ENCODE measurements at regions not wholly inside any gene's neighbourhood (a gene's known extent, or its start where the extent isn't known, plus 50 kb on each side); places are given as distances from the start of the nearest gene placed in this dataset.
"Not testable (repeated sequence)": the region's sequence is repeated elsewhere in the genome, so short reads cannot be mapped to it uniquely, and the experiment has no call there.

GRCh38 chr2:2742726-2743125, 411.7 kb upstream of the MYT1L start:
- no peak for DNase-seq (ENCODE audit: low spot score)

GRCh38 chr2:2740238-2740775, 409.2 kb upstream of the MYT1L start:
- DNase-seq (ENCODE audit: low spot score), result no peak

- no peak for DNase-seq (ENCODE audit: low spot score)
These were observed 408.2 kb upstream of the MYT1L start for GRCh38 chr2:2739231-2739795.

- DNase-seq (ENCODE audit: low spot score), result no peak
These were observed 407.6 kb upstream of the MYT1L start for GRCh38 chr2:2738684-2739083.

GRCh38 chr2:2738276-2738675, 407.2 kb upstream of the MYT1L start:
- no peak for DNase-seq (ENCODE audit: low spot score)

- DNase-seq (ENCODE audit: low spot score), result no peak
These were observed 404.0 kb upstream of the MYT1L start for GRCh38 chr2:2735041-2735440.

- no peak for DNase-seq (ENCODE audit: low spot score)
These were observed 403.2 kb upstream of the MYT1L start for GRCh38 chr2:2734308-2734707.

- DNase-seq (ENCODE audit: low spot score), result no peak
These were observed 402.7 kb upstream of the MYT1L start for GRCh38 chr2:2733818-2734217.

- DNase-seq (ENCODE audit: low spot score), result no peak
These were observed 401.4 kb upstream of the MYT1L start for GRCh38 chr2:2732331-2733119.

GRCh38 chr2:2731816-2732284, 400.8 kb upstream of the MYT1L start:
- DNase-seq (ENCODE audit: low spot score), result no peak

- no peak for DNase-seq (ENCODE audit: low spot score)
These were observed 400.2 kb upstream of the MYT1L start for GRCh38 chr2:2731101-2731815.

- no peak for DNase-seq (ENCODE audit: low spot score)
These were observed 399.3 kb upstream of the MYT1L start for GRCh38 chr2:2730301-2730833.

GRCh38 chr2:2729246-2729645, 398.2 kb upstream of the MYT1L start:
- DNase-seq (ENCODE audit: low spot score), result no peak

GRCh38 chr2:2728635-2729034, 397.6 kb upstream of the MYT1L start:
- DNase-seq (ENCODE audit: low spot score), result no peak

GRCh38 chr2:2727876-2728511, 396.9 kb upstream of the MYT1L start:
- no peak for DNase-seq (ENCODE audit: low spot score)

- DNase-seq (ENCODE audit: low spot score), result no peak
These were observed 395.1 kb upstream of the MYT1L start for GRCh38 chr2:2726163-2726562.

GRCh38 chr2:2723064-2723463, 392.0 kb upstream of the MYT1L start:
- no peak for DNase-seq (ENCODE audit: low spot score)

- DNase-seq (ENCODE audit: low spot score), result no peak
These were observed 390.3 kb upstream of the MYT1L start for GRCh38 chr2:2721296-2721835.

- DNase-seq (ENCODE audit: low spot score), result not testable (repeated sequence)
These were observed 389.7 kb upstream of the MYT1L start for GRCh38 chr2:2720806-2721205.

GRCh38 chr2:2720351-2720750, 389.3 kb upstream of the MYT1L start:
- no peak for DNase-seq (ENCODE audit: low spot score)

- DNase-seq (ENCODE audit: low spot score), result no peak
These were observed 388.7 kb upstream of the MYT1L start for GRCh38 chr2:2719781-2720180.

GRCh38 chr2:2719015-2719414, 387.9 kb upstream of the MYT1L start:
- DNase-seq (ENCODE audit: low spot score), result peak; percentile 11

All from RKO (cell line).